ENCODE measurements at regions not wholly inside any gene's neighbourhood (a gene's known extent, or its start where the extent isn't known, plus 50 kb on each side); places are given as distances from the start of the nearest gene placed in this dataset.

DNA sequence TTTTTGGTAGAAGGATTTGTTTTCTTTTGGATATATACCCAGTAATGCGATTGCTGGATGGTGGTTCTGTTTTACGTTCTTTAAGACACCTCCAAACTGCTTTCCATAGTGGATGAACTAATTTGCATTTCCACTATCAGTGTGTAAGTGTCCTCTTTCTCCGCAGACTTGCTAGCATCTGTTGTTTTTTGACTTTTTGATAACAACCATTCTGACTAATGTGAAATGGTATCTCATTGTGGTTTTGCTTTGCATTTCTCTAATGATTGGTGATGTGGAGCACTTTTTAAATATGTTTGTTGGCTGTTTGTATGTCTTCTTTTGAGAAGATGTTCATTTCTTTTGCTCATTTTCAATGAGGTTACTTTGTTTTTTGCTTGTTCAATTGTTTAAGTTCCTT lies 260.9 kb upstream of the CWC22 start:
- TF ChIP-seq, protein P1, sequence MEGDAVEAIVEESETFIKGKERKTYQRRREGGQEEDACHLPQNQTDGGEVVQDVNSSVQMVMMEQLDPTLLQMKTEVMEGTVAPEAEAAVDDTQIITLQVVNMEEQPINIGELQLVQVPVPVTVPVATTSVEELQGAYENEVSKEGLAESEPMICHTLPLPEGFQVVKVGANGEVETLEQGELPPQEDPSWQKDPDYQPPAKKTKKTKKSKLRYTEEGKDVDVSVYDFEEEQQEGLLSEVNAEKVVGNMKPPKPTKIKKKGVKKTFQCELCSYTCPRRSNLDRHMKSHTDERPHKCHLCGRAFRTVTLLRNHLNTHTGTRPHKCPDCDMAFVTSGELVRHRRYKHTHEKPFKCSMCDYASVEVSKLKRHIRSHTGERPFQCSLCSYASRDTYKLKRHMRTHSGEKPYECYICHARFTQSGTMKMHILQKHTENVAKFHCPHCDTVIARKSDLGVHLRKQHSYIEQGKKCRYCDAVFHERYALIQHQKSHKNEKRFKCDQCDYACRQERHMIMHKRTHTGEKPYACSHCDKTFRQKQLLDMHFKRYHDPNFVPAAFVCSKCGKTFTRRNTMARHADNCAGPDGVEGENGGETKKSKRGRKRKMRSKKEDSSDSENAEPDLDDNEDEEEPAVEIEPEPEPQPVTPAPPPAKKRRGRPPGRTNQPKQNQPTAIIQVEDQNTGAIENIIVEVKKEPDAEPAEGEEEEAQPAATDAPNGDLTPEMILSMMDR (IDR thresholded peaks at IDR 0.05; ENCODE audit: poor library complexity, severe bottlenecking) = no peak
- TF ChIP-seq EZH2 (IDR thresholded peaks at IDR 0.05; ENCODE audit: borderline replicate concordance, insufficient read depth, low read length, poor library complexity, severe bottlenecking) = no peak
- no peak for TF ChIP-seq TAF1 (IDR thresholded peaks at IDR 0.05; ENCODE audit: low read depth)
- no peak for TF ChIP-seq EP300 (conservative IDR thresholded peaks at IDR 0.05; ENCODE audit: poor library complexity, severe bottlenecking)
- no peak for TF ChIP-seq RAD21 (conservative IDR thresholded peaks at IDR 0.05)
- no peak for TF ChIP-seq POLR2AphosphoS5 (IDR thresholded peaks at IDR 0.05)

Measured in neural cell (in vitro differentiated cells).